KMS-11 (cell line): ENCODE measurements at regions not wholly inside any gene's neighbourhood (a gene's known extent, or its start where the extent isn't known, plus 50 kb on each side); places are given as distances from the start of the nearest gene placed in this dataset.
A peak's percentile ranks its signal among the peaks of the same experiment; 100 is the strongest.

ENCODE experiments used
- H2AFZ ChIP-seq: fragments of 200-600 bp; sonication (generic); 2 replicates; pipeline ENCODE4 v1.6.1; 2016; ENCODE audit warnings: antibody characterized with exemption, mixed run types, low read depth
- H3K27ac ChIP-seq: fragments of 200-600 bp; sonication (generic); 2 replicates; pipeline ENCODE4 v1.6.1; 2016; ENCODE audit warnings: mild to moderate bottlenecking, mixed run types
- H3K27me3 ChIP-seq: fragments of 200-600 bp; sonication (generic); 2 replicates; pipeline ENCODE4 v1.6.1; 2017; ENCODE audit warnings: mild to moderate bottlenecking, low read depth, mixed run types, moderate library complexity; ENCODE audit not compliant: insufficient read depth
- H3K36me3 ChIP-seq: fragments of 200-600 bp; sonication (generic); 2 replicates; pipeline ENCODE4 v1.6.1; 2017; ENCODE audit warnings: mild to moderate bottlenecking, mixed run types; ENCODE audit not compliant: insufficient read depth
- H3K4me1 ChIP-seq: fragments of 200-600 bp; sonication (generic); 2 replicates; pipeline ENCODE4 v1.6.1; 2016; ENCODE audit warnings: mild to moderate bottlenecking, low read depth, mixed run types; ENCODE audit not compliant: poor library complexity, severe bottlenecking
- H3K4me2 ChIP-seq: fragments of 200-600 bp; sonication (generic); 2 replicates; pipeline ENCODE4 v1.7.0; 2016; ENCODE audit warnings: mild to moderate bottlenecking, mixed run types
- H3K4me3 ChIP-seq: fragments of 200-600 bp; sonication (generic); IDR thresholded peaks from 2 replicates; pipeline ENCODE4 v1.6.1; 2017; ENCODE audit warnings: low read depth, low read length, mixed read lengths; ENCODE audit not compliant: insufficient read depth
- H3K79me2 ChIP-seq: fragments of 200-600 bp; sonication (generic); 2 replicates; pipeline ENCODE4 v1.6.1; 2016; ENCODE audit warnings: low read depth, mixed run types; ENCODE audit not compliant: insufficient read depth
- H3K9ac ChIP-seq: fragments of 200-600 bp; sonication (generic); 2 replicates; pipeline ENCODE4 v1.6.1; 2016; ENCODE audit warnings: mild to moderate bottlenecking, mixed run types
- H4K20me1 ChIP-seq: fragments of 200-600 bp; sonication (generic); 2 replicates; pipeline ENCODE4 v1.6.1; 2016; ENCODE audit warnings: mild to moderate bottlenecking, mixed run types; ENCODE audit not compliant: insufficient read depth
- TF ChIP-seq, protein P1 (sequence below): fragments of 200-600 bp; sonication (generic); conservative IDR thresholded peaks from 2 replicates; pipeline ENCODE4 v1.6.1; 2017; ENCODE audit warnings: low read depth, mild to moderate bottlenecking, antibody characterized with exemption, low read length, moderate library complexity, mixed read lengths

DNA sequence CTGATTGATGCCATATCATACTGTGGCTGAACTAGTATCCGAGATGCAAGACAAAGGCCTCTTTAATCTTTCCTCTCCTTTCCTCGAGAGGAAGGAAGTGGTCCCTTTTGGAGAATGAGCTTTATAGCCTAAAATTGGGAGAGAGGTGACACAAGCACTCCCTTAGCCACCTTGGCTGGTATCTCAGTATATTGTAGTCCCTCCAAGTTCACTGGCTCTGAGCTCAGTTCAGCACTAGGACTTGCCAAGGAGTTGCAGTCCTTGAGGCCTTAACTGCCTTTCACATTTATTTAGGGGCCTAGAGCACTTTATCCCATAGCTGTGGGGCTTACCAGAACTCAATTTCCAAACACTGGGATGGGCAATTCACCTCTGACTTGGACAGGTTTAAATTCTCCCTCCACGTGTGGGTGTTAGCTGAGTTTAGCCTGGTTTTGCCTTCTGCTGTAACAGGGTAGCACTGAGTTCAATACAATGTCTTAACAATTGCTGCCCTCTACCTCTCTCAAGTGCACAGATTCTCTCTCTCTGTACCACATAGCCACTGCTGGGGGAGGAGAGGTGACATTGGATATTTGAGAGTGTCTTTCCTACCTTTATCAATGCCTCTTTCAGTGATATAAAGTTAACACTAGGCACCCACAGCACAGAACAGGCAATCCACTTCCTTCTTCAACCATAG, 216.4 kb downstream of the TECRL start:
- no peak overlapping the region for H3K27ac ChIP-seq
- H3K36me3 ChIP-seq: no peaks in the 10 kb centered on the region
- no peak overlapping the region for H3K4me2 ChIP-seq
- no peaks in the 10 kb centered on the region for H4K20me1 ChIP-seq
- TF ChIP-seq, protein P1, sequence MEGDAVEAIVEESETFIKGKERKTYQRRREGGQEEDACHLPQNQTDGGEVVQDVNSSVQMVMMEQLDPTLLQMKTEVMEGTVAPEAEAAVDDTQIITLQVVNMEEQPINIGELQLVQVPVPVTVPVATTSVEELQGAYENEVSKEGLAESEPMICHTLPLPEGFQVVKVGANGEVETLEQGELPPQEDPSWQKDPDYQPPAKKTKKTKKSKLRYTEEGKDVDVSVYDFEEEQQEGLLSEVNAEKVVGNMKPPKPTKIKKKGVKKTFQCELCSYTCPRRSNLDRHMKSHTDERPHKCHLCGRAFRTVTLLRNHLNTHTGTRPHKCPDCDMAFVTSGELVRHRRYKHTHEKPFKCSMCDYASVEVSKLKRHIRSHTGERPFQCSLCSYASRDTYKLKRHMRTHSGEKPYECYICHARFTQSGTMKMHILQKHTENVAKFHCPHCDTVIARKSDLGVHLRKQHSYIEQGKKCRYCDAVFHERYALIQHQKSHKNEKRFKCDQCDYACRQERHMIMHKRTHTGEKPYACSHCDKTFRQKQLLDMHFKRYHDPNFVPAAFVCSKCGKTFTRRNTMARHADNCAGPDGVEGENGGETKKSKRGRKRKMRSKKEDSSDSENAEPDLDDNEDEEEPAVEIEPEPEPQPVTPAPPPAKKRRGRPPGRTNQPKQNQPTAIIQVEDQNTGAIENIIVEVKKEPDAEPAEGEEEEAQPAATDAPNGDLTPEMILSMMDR: no peak
- no peak overlapping the region for H2AFZ ChIP-seq
- H3K9ac ChIP-seq: no peak overlapping the region
- H3K4me1 ChIP-seq: peaks cover 7% of the 10 kb centered on the region
- H3K79me2 ChIP-seq: no peaks in the 10 kb centered on the region
- no peaks in the 10 kb centered on the region for H3K27me3 ChIP-seq
- no peak overlapping the region for H3K4me3 ChIP-seq

DNA sequence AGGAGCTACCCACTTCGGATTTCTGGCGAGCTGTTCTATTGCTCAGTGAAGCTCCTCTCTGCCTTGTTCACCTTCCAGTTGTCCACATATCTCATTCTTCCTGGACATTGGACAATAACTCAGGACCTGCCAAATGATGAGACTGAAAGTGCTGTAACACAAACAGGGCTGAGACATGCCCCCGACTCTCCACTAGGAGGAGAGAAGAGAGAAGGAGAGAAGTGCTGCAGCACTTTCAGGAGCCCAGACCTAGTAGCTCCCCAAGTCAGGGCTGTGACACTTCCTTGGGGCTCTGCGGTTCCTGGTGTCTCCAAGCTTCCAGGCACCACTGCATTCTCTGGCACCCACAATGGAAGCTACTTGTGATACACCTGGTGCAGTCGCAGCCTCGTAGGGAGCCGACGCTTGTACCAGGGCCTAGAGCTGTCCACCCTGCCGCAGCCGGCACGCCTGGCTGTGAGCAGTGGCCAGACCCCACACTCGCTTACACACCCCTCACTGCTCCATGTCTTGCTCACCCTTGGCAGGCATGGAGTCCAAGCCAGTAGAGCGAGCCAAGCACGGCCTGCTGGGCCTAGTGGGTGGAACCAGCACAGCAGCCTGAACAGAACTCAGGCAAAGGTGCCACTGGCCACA, 234.9 kb downstream of the TECRL start:
- H3K27me3 ChIP-seq: no peaks in the 10 kb centered on the region
- H3K4me2 ChIP-seq: no peak overlapping the region
- TF ChIP-seq, protein P1: no peak

DNA sequence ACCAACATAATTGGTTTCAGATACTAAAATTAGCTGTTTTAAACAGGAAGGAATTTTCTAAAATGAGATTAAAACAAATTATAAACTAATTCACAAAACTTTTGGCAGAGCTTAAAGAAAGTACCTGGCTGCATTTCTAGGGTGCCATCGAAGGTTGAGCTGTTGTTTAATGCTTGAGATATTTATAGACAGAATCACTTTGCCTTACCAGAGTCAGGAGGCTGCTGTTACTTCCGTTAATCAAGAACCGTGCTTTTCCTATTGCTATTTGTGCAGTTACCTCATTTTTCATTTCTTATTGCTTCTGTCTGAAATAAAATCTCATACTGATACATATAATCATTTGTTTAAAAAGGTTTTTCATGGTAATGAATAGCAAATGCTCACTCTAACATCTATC, 242.9 kb downstream of the TECRL start:
- TF ChIP-seq, protein P1: no peak
- no peak overlapping the region for H3K4me2 ChIP-seq
- no peak overlapping the region for H3K9ac ChIP-seq
- H3K27me3 ChIP-seq: no peaks in the 10 kb centered on the region
- H4K20me1 ChIP-seq: no peaks in the 10 kb centered on the region
- no peaks in the 10 kb centered on the region for H3K36me3 ChIP-seq
- no peaks in the 10 kb centered on the region for H3K79me2 ChIP-seq
- H3K27ac ChIP-seq: no peak overlapping the region
- no peak overlapping the region for H2AFZ ChIP-seq
- no peak overlapping the region for H3K4me3 ChIP-seq
- peaks cover 6% of the 10 kb centered on the region for H3K4me1 ChIP-seq

More for the DNA sequence above, 234.9 kb downstream of the TECRL start:
- Histone ChIP-seq H3K79me2 (no peaks in the 10 kb centered on the region), H3K4me1 (no peaks in the 10 kb centered on the region), H3K36me3 (no peaks in the 10 kb centered on the region), H3K9ac (no peak overlapping the region), H4K20me1 (no peaks in the 10 kb centered on the region), H3K27ac (no peak overlapping the region), H2AFZ (no peak overlapping the region; the same call in 1 of the 2 replicates), H3K4me3 (no peak overlapping the region)

DNA sequence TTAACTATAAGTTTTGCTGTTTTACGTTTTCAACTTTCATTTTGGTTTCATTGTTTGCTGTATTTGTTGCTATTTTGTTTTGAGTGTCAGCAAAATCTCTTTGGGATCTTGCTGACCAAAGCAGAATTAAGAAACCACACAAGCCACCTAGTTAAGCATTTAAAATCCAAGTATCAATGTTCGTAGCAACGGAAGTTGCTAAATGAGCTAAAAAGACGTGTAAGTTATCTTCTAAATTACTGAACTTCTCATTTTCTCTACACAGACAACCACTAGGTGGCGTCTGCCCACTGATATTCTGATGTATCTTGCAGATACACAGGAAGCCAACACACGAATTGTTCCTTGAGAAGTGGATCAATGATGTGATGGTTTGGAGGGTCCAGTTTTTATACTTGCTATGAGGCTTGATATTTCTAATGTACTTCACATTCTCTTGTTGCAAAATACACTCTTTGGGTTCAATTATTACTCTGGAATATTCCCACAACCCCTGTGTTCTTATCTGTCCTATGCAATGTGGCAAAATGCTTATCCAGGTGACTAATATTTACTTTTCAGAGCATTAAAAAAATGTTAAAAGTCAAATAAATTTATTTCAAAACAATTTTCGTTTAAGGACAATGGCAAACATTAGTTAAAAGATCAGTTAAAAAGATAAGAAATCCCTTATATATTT, 250.5 kb downstream of the TECRL start:
- Histone ChIP-seq H3K27ac (peak overlapping the region; percentile 58), H3K4me3 (peak overlapping the region; percentile 38), H3K4me1 (peaks cover 21% of the 10 kb centered on the region), H3K9ac (peak overlapping the region; percentile 40), H4K20me1 (no peaks in the 10 kb centered on the region), H2AFZ (peak overlapping the region; percentile 72), H3K27me3 (no peaks in the 10 kb centered on the region), H3K36me3 (no peaks in the 10 kb centered on the region; the same call in 1 of the 2 replicates), H3K79me2 (no peaks in the 10 kb centered on the region), H3K4me2 (peak overlapping the region; percentile 71)
- TF ChIP-seq, protein P1: peak; percentile 94
